Testis (tissue), 2 donors: ENCODE measurements at regions not wholly inside any gene's neighbourhood (a gene's known extent, or its start where the extent isn't known, plus 50 kb on each side); places are given as distances from the start of the nearest gene placed in this dataset.

ENCODE experiments used
- POLR2A ChIP-seq: fragments of 450-650 bp; IDR thresholded peaks from one replicate; pipeline ENCODE4 v1.6.1; 2017; ENCODE audit warnings: antibody characterized with exemption, mild to moderate bottlenecking, moderate library complexity
- TF ChIP-seq, protein P1 (sequence below), 3 experiments: fragments of 450-650 bp in 2 of 3; fragments of 200-600 bp in 1 of 3; sonication (generic) in 1 of 3; IDR thresholded peaks; one replicate each; pipeline ENCODE4 v1.5.1; 2016 to 2019; ENCODE audit warnings: antibody characterized with exemption in 3 of 3, mild to moderate bottlenecking in 2 of 3, moderate library complexity in 1 of 3

DNA sequence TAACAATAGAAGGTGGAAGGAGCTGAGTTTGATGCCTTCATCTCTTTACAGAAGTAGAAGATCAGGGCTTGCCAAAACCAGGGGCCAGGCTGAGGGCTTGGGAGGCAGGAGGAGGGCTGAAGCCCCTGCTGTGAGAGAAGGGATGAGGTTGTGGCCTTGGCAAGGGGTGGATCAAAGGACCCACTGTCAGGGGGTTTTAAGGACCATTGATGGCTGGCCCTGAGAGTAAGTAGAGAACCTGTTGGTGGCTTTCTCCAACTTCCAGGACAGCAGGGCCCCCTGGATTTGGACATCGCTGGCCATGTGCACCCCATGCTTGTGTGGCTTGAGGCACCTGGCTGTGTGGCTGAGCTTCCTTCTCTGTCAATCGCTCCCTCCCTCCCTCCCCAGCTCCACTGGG is 927.7 kb downstream of the TBC1D22A start:
- TF ChIP-seq POLR2A = no peak
- TF ChIP-seq, protein P1, sequence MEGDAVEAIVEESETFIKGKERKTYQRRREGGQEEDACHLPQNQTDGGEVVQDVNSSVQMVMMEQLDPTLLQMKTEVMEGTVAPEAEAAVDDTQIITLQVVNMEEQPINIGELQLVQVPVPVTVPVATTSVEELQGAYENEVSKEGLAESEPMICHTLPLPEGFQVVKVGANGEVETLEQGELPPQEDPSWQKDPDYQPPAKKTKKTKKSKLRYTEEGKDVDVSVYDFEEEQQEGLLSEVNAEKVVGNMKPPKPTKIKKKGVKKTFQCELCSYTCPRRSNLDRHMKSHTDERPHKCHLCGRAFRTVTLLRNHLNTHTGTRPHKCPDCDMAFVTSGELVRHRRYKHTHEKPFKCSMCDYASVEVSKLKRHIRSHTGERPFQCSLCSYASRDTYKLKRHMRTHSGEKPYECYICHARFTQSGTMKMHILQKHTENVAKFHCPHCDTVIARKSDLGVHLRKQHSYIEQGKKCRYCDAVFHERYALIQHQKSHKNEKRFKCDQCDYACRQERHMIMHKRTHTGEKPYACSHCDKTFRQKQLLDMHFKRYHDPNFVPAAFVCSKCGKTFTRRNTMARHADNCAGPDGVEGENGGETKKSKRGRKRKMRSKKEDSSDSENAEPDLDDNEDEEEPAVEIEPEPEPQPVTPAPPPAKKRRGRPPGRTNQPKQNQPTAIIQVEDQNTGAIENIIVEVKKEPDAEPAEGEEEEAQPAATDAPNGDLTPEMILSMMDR (IDR thresholded peaks at IDR 0.05) = no peak
